ENCODE measurements at regions not wholly inside any gene's neighbourhood (a gene's known extent, or its start where the extent isn't known, plus 50 kb on each side); places are given as distances from the start of the nearest gene placed in this dataset.

- TF ChIP-seq EZH2 (IDR thresholded peaks at IDR 0.05) = no peak
- TF ChIP-seq POLR2AphosphoS5 (IDR thresholded peaks at IDR 0.05; ENCODE audit: borderline replicate concordance, low read depth, low read length) = no peak
Observed at GRCh38 chr16:35255186-35255803, 1795.9 kb downstream of the TP53TG3F start.
